NB4 (cell line): ENCODE measurements at regions not wholly inside any gene's neighbourhood (a gene's known extent, or its start where the extent isn't known, plus 50 kb on each side); places are given as distances from the start of the nearest gene placed in this dataset.

ENCODE experiments used
- MYC ChIP-seq: IDR thresholded peaks from 2 replicates; pipeline ENCODE4 v1.6.1; 2011; ENCODE audit warnings: low read depth, low read length
- TF ChIP-seq, protein P1 (sequence below): IDR thresholded peaks from one replicate; pipeline ENCODE4 v1.5.1; 2012; ENCODE audit warnings: low read depth, low read length

DNA sequence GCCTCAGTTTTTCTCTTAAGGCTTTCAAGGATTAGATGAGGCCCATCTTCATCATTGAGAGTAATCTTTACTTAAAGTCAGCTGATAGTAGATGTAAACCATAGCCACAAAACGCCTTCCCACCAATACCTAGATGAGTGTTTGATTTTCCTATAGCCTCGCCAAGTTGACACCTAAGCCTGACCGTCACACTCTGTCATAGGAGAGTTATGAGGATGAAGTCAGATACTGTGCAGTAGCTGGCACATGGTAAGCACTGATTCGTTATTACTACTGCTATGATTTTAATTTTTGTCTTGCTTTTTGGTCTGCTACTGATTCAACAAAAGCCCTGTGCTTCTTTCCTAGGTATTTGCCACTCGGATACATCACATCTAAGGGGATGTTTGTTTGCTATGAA lies 395.5 kb downstream of the RPS6KC1 start:
- TF ChIP-seq, protein P1, sequence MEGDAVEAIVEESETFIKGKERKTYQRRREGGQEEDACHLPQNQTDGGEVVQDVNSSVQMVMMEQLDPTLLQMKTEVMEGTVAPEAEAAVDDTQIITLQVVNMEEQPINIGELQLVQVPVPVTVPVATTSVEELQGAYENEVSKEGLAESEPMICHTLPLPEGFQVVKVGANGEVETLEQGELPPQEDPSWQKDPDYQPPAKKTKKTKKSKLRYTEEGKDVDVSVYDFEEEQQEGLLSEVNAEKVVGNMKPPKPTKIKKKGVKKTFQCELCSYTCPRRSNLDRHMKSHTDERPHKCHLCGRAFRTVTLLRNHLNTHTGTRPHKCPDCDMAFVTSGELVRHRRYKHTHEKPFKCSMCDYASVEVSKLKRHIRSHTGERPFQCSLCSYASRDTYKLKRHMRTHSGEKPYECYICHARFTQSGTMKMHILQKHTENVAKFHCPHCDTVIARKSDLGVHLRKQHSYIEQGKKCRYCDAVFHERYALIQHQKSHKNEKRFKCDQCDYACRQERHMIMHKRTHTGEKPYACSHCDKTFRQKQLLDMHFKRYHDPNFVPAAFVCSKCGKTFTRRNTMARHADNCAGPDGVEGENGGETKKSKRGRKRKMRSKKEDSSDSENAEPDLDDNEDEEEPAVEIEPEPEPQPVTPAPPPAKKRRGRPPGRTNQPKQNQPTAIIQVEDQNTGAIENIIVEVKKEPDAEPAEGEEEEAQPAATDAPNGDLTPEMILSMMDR, result no peak
- no peak for TF ChIP-seq MYC
